ENCODE measurements at regions not wholly inside any gene's neighbourhood (a gene's known extent, or its start where the extent isn't known, plus 50 kb on each side); places are given as distances from the start of the nearest gene placed in this dataset.

DNA sequence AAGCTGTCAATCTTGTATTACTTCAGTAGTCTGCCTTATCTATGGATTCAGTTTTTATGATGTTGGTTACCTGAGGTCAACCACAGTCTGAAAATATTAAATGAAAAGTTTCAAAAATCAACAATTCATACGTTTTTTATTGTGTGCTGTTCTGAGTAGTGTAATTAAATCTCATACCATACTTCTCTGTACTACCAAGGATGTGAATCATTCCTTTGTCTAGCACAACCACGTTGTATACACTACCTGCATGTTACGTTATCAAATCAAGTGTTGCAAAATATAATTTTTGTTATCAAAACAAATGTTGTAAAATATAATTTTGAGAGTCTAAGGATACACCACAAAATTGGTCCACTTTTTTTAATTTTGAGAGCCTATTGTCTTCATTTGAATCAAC is 590.2 kb upstream of the SETBP1 start:
- TF ChIP-seq, protein P1, sequence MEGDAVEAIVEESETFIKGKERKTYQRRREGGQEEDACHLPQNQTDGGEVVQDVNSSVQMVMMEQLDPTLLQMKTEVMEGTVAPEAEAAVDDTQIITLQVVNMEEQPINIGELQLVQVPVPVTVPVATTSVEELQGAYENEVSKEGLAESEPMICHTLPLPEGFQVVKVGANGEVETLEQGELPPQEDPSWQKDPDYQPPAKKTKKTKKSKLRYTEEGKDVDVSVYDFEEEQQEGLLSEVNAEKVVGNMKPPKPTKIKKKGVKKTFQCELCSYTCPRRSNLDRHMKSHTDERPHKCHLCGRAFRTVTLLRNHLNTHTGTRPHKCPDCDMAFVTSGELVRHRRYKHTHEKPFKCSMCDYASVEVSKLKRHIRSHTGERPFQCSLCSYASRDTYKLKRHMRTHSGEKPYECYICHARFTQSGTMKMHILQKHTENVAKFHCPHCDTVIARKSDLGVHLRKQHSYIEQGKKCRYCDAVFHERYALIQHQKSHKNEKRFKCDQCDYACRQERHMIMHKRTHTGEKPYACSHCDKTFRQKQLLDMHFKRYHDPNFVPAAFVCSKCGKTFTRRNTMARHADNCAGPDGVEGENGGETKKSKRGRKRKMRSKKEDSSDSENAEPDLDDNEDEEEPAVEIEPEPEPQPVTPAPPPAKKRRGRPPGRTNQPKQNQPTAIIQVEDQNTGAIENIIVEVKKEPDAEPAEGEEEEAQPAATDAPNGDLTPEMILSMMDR (IDR thresholded peaks at IDR 0.05) = no peak
- no peak for TF ChIP-seq EZH2 (IDR thresholded peaks at IDR 0.05; ENCODE audit: borderline replicate concordance, insufficient read depth, low read depth, low read length, poor library complexity, severe bottlenecking)

Data from B cell (primary cell).